ENCODE measurements at regions not wholly inside any gene's neighbourhood (a gene's known extent, or its start where the extent isn't known, plus 50 kb on each side); places are given as distances from the start of the nearest gene placed in this dataset.
"Not testable (repeated sequence)": the region's sequence is repeated elsewhere in the genome, so short reads cannot be mapped to it uniquely, and the experiment has no call there.

GRCh38 chr22:26094497-26094896 is 74.8 kb upstream of the SEZ6L start:
- TF ChIP-seq CTCF, POLR2A, POLR2AphosphoS5, EP300 (IDR thresholded peaks at IDR 0.05): not testable (repeated sequence)
